Central memory CD8-positive, alpha-beta T cell (primary cell): ENCODE measurements at regions not wholly inside any gene's neighbourhood (a gene's known extent, or its start where the extent isn't known, plus 50 kb on each side); places are given as distances from the start of the nearest gene placed in this dataset.

Experiments used
- ATAC-seq: fragments of 150-1000 bp; cut with Tn5 transposase; replicated peaks from 2 replicates; pipeline ENCODE4 v1.10.0; 2022; ENCODE audit warnings: mild to moderate bottlenecking, moderate FRiP score, moderate number of reproducible peaks; ENCODE audit not compliant: poor library complexity, severe bottlenecking; ENCODE audit errors: extremely low read depth
- DNase-seq, 2 donors: peaks; one replicate each; pipeline ENCODE4 v3.0.0; 2021; ENCODE audit warnings: low spot score in 2 of 2
- H3K27ac Mint-ChIP-seq: one replicate; pipeline ENCODE4 v1.8.0; 2022; ENCODE audit warnings: low read depth, mild to moderate bottlenecking, moderate library complexity, mixed read lengths
- H3K27me3 Mint-ChIP-seq: one replicate; pipeline ENCODE4 v1.8.0; 2022; ENCODE audit warnings: mixed read lengths
- H3K36me3 Mint-ChIP-seq: one replicate; pipeline ENCODE4 v1.8.0; 2022; ENCODE audit warnings: mild to moderate bottlenecking, moderate library complexity, mixed read lengths; ENCODE audit not compliant: insufficient read depth
- H3K4me1 Mint-ChIP-seq: one replicate; pipeline ENCODE4 v1.8.0; 2022; ENCODE audit warnings: mixed read lengths
- H3K4me3 Mint-ChIP-seq: one replicate; pipeline ENCODE4 v1.8.0; 2022; ENCODE audit warnings: mild to moderate bottlenecking, moderate library complexity, mixed read lengths
- H3K9me3 Mint-ChIP-seq: one replicate; pipeline ENCODE4 v1.8.0; 2022; ENCODE audit warnings: mixed read lengths

DNA sequence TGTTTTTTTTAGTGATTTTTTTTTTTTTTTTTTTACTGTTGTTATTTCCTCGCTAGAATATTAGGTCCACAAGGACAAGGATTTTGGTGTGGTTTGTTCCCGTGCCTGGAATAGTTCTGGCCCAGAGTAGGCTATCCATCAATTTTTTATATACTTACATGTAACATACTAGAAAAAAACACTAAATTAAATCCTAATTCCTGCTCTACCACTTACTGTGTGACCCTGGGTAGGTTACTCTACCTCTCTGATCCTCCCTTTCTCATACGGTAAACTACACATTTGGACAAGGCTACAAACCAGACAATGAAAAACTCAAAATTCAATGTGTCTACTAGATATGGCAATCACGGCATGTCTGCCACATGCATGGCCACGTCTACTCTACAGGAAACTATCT is 141.3 kb upstream of the ABCA1 start:
- no peaks in the 10 kb centered on the region for H3K4me1 Mint-ChIP-seq
- no peak overlapping the region for H3K4me3 Mint-ChIP-seq
- DNase-seq (no peak), ATAC-seq (no peak)
- no peaks in the 10 kb centered on the region for H3K36me3 Mint-ChIP-seq
- no peak overlapping the region for H3K27ac Mint-ChIP-seq
- H3K9me3 Mint-ChIP-seq: no peaks in the 10 kb centered on the region
- peaks cover 26% of the 10 kb centered on the region for H3K27me3 Mint-ChIP-seq

- no peaks in the 10 kb centered on the region for H3K4me1 Mint-ChIP-seq
Measured at GRCh38 chr9:105069696-105070095, 141.7 kb upstream of the ABCA1 start.

DNA sequence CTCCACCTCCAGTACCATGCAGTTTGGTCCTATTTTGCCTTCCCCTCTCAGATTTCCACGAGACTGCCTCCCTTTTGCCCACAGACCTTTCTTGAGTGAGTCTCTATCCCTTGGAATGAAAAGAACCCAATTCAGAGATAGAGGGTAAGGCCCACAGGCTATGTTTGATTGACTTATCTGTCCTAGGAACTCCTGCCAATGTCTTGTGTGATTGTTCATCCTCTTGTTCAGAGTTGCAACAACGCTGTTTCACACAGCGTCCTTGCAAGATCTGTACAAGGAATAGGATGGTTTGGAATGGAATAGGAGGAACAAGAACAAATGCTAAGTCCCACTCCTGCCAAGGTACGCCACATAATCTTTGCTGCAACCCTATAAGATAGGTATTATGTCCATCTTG is 142.2 kb upstream of the ABCA1 start:
- ATAC-seq: no peak
- Mint-ChIP-seq H3K27ac (no peak overlapping the region), H3K4me3 (no peak overlapping the region), H3K9me3 (no peaks in the 10 kb centered on the region), H3K36me3 (peaks cover 2% of the 10 kb centered on the region), H3K4me1 (no peaks in the 10 kb centered on the region), H3K27me3 (peaks cover 18% of the 10 kb centered on the region)
- DNase-seq: no peak

More at GRCh38 chr9:105069696-105070095, 141.7 kb upstream of the ABCA1 start:
- no peak overlapping the region for H3K4me3 Mint-ChIP-seq
- no peak overlapping the region for H3K27ac Mint-ChIP-seq
- H3K36me3 Mint-ChIP-seq: no peaks in the 10 kb centered on the region
- no peak for ATAC-seq
- no peak for DNase-seq
- H3K9me3 Mint-ChIP-seq: no peaks in the 10 kb centered on the region
- H3K27me3 Mint-ChIP-seq: peaks cover 22% of the 10 kb centered on the region

- Mint-ChIP-seq H3K27me3 (no peaks in the 10 kb centered on the region), H3K4me3 (no peak overlapping the region), H3K27ac (no peak overlapping the region), H3K36me3 (peaks cover 2% of the 10 kb centered on the region), H3K4me1 (no peaks in the 10 kb centered on the region), H3K9me3 (no peaks in the 10 kb centered on the region)
- DNase-seq (no peak), ATAC-seq (no peak)
Measured at GRCh38 chr9:105072476-105072875, 144.5 kb upstream of the ABCA1 start.

DNA sequence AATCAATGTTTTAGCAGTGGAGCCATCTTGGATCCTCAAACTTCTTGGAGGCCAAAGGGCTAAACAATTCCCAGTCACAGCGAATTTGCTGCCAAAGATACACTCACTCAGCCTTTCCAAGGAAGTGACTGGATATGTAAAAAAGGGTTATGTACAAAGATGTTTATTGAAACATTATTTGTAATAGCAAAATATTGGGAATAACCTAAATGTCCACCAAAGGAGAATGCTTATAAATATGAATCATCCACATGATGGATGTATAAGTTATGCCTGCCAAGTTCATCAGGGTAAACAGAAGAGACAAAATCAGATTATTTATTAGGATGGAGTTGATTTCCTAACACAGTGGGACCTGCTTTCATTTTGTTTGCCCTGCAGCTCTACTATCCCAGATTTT is 145.2 kb upstream of the ABCA1 start:
- ATAC-seq: no peak
- no peaks in the 10 kb centered on the region for H3K4me1 Mint-ChIP-seq
- no peaks in the 10 kb centered on the region for H3K27me3 Mint-ChIP-seq
- H3K4me3 Mint-ChIP-seq: no peak overlapping the region
- no peaks in the 10 kb centered on the region for H3K9me3 Mint-ChIP-seq
- no peak overlapping the region for H3K27ac Mint-ChIP-seq
- DNase-seq: no peak
- peaks cover 2% of the 10 kb centered on the region for H3K36me3 Mint-ChIP-seq

GRCh38 chr9:105074491-105074890 is 146.5 kb upstream of the ABCA1 start:
- H3K27ac Mint-ChIP-seq: no peak overlapping the region
- no peaks in the 10 kb centered on the region for H3K4me1 Mint-ChIP-seq
- no peaks in the 10 kb centered on the region for H3K9me3 Mint-ChIP-seq
- ATAC-seq (no peak), DNase-seq (no peak)
- H3K36me3 Mint-ChIP-seq: peaks cover 2% of the 10 kb centered on the region
- H3K27me3 Mint-ChIP-seq: no peaks in the 10 kb centered on the region
- no peak overlapping the region for H3K4me3 Mint-ChIP-seq

DNA sequence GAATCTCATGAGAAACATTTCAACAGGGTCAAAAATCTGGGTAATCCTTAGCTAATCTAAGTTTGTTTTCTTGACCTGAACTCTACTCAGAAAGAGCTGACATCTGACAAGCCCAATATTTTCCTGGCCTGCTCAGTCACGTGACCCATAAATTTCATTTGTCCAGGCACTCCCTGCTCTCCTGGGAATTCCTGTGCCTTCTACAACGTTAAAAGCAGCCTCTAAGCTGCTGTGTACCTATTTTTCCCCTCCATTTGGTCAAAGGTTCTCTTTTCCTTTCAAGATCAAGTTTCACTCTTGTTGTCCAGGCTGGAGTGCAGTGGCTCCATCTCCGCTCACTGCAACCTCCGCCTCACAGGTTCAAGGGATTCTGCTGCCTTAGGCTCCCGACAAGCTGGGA is 148.8 kb upstream of the ABCA1 start:
- H3K9me3 Mint-ChIP-seq: no peaks in the 10 kb centered on the region
- ATAC-seq: no peak

DNA sequence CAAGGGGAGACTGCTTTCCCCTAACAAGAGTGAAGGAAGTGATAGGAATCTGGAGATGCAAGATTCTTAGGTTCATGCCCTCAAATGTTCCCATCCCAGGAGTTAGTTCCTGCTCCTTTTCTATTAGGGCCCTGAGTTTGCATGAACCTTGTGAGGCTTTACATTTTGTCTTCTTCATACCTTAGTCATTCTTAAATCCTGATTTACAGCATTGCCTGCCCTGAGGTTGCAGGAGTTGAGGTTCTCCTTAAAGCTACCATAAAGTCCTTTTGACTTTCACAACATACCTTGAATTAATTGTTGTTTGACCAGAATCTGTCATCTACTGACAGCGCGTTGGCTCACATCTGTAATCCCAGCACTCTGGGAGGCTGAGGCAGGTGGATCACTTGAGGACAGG is 151.5 kb upstream of the ABCA1 start:
- ATAC-seq (no peak), DNase-seq (no peak)
- Mint-ChIP-seq H3K4me1 (no peaks in the 10 kb centered on the region), H3K27me3 (no peaks in the 10 kb centered on the region), H3K4me3 (no peak overlapping the region), H3K27ac (no peak overlapping the region), H3K9me3 (no peaks in the 10 kb centered on the region), H3K36me3 (peaks cover 2% of the 10 kb centered on the region)

More for the DNA sequence above, 148.8 kb upstream of the ABCA1 start:
- no peak overlapping the region for H3K27ac Mint-ChIP-seq
- no peaks in the 10 kb centered on the region for H3K4me1 Mint-ChIP-seq
- no peak overlapping the region for H3K4me3 Mint-ChIP-seq
- no peak for DNase-seq
- H3K27me3 Mint-ChIP-seq: no peaks in the 10 kb centered on the region
- H3K36me3 Mint-ChIP-seq: peaks cover 2% of the 10 kb centered on the region

GRCh38 chr9:105082843-105083242 is 154.9 kb upstream of the ABCA1 start:
- no peaks in the 10 kb centered on the region for H3K4me1 Mint-ChIP-seq
- DNase-seq: no peak
- H3K4me3 Mint-ChIP-seq: no peak overlapping the region
- H3K9me3 Mint-ChIP-seq: no peaks in the 10 kb centered on the region
- H3K27me3 Mint-ChIP-seq: no peaks in the 10 kb centered on the region
- peaks cover 3% of the 10 kb centered on the region for H3K36me3 Mint-ChIP-seq
- H3K27ac Mint-ChIP-seq: no peak overlapping the region
- ATAC-seq: no peak

DNA sequence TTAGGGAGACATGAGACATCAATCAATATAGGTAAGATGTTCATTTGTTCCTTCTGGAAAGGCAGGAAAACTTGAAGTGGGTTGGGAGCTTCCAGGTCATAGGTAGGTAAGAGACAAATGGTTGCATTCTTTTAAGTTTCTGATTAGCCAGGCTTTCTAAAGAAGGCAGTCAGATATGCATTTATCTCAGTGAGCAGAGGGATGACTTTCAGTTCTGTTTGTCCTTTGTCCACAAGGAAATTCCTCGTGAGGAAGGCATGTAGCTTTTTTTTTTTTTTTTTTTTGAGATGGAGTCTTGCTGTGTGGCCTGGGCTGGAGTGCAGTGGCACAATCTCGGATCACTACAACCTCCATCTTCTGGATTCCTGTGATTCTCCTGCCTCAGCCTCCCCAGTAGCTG is 155.3 kb upstream of the ABCA1 start:
- no peak overlapping the region for H3K4me3 Mint-ChIP-seq
- ATAC-seq (no peak), DNase-seq (no peak)
- H3K27ac Mint-ChIP-seq: no peak overlapping the region
- peaks cover 3% of the 10 kb centered on the region for H3K36me3 Mint-ChIP-seq
- H3K27me3 Mint-ChIP-seq: no peaks in the 10 kb centered on the region
- H3K9me3 Mint-ChIP-seq: no peaks in the 10 kb centered on the region
- H3K4me1 Mint-ChIP-seq: no peaks in the 10 kb centered on the region

DNA sequence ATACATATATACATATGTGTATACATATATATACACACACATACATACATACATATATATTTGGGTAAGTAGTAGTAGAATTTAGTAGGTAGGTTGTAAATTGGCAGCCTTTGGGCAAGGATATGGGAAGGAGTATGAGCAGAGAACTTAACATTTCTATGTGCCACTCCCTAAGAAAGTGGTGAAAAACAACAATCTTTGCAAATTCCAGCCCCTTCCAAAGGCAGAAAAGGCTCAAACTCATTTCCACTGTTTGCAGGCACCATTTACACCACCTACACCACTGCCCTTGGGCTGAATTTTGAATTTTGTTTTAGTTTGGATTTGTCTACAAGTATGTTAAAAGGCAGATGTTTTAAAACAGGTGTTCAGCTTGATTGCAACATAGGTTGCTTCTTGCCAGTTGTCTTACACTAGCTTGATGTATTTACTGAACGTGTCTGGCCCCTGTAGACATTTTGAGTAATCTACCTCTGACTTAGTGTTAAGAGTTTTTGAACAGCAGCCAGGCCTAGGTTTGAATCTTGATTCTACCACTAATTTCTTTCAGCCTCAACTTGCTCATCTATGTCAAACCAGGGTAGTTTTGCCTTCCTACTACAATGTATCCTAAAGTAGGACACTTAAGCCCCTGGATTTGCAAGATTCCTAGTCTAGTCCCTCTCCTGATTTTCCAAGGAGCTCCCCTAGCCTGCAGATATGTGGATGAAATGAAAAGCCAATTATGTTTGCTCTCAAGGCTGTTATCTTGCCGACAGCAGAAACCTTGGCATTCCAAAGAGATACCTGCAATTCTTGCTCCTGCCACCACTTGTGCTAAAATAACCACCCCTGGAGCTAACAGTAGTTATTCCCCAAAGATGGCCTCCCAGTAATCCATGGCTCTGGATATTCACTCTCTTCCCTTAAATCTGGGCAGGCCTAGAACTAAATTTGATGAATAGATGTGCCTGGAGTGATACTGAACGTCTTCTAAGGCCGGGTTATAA is 156.2 kb upstream of the SLC44A1 start:
- DNase-seq (no peak), ATAC-seq (no peak)
- no peaks in the 10 kb centered on the region for H3K9me3 Mint-ChIP-seq
- H3K4me3 Mint-ChIP-seq: no peak overlapping the region
- H3K27me3 Mint-ChIP-seq: no peaks in the 10 kb centered on the region
- no peaks in the 10 kb centered on the region for H3K4me1 Mint-ChIP-seq
- H3K36me3 Mint-ChIP-seq: peaks cover 3% of the 10 kb centered on the region
- no peak overlapping the region for H3K27ac Mint-ChIP-seq

DNA sequence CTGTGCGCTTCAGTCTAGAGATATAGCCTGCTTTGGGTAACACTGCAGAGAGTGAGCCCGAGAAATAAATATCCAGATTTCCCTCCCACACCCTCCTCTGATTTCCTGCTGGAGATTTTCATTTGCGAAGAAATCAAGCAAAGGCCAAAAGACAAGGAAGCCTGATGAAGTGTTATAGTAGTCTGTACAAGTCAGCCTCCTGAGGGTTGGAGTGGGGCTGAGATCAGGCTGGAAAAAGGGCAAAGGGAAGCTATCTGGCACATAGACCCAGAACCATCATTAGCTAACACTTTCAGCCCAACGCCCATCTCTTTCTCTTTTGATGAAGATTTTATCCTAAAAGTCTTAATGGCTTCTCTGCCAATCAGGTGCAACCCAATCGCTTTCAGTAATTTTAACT is 154.6 kb upstream of the SLC44A1 start:
- Mint-ChIP-seq H3K9me3 (no peaks in the 10 kb centered on the region), H3K27me3 (no peaks in the 10 kb centered on the region), H3K36me3 (peaks cover 3% of the 10 kb centered on the region), H3K4me1 (no peaks in the 10 kb centered on the region), H3K27ac (no peak overlapping the region), H3K4me3 (no peak overlapping the region)
- no peak for DNase-seq
- ATAC-seq: no peak

DNA sequence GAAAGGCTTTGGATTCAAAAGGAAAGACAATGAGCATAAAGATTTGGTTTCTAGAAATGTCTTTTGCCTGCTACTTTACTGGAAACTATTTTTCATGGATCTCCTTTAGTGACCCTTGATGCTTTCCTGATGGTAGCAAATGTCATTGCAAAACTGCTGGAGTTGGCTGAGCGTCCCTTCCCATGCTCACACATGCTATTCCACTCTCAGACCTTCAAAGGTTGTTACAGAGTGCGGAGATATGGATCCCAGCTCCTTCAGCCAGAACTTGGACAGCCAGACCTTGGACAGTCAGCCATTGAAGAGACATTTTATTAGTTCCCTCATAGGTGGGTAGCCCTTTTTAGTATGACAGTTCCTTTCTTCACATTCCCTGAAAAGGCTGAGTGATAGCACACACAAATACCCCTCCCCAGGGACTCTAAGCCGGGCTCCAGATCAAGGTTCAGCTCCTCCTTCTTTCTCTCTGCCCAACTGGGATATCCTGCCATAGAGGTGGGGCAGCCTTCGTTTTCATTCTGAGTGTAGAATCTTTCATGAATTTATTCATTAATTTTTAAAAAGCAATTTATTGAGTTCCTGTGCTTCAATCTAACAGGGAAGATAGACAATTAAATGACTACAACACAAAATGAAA is 153.3 kb upstream of the SLC44A1 start:
- no peaks in the 10 kb centered on the region for H3K9me3 Mint-ChIP-seq
- H3K27ac Mint-ChIP-seq: no peak overlapping the region
- no peak overlapping the region for H3K4me3 Mint-ChIP-seq
- H3K36me3 Mint-ChIP-seq: no peaks in the 10 kb centered on the region
- ATAC-seq (no peak), DNase-seq (no peak)
- H3K4me1 Mint-ChIP-seq: no peaks in the 10 kb centered on the region
- H3K27me3 Mint-ChIP-seq: no peaks in the 10 kb centered on the region
